Liver (tissue), 8 donors: ENCODE measurements at regions not wholly inside any gene's neighbourhood (a gene's known extent, or its start where the extent isn't known, plus 50 kb on each side); places are given as distances from the start of the nearest gene placed in this dataset.

Experiments used
- DNase-seq: peaks from one replicate; pipeline ENCODE4 v3.0.0-alpha.2; 2017; ENCODE audit warnings: low spot score
- H3K27ac ChIP-seq, 2 donors: one replicate each; pipeline ENCODE4 v1.7.0; 2013; ENCODE audit warnings: inconsistent platforms in 2 of 2, low read length in 2 of 2, control low read depth in 1 of 2, low read depth in 1 of 2, mild to moderate bottlenecking in 1 of 2
- H3K27me3 ChIP-seq, 4 donors: one replicate each; pipeline versions ENCODE4 v1.6.1 to v1.7.0; 2013; ENCODE audit warnings: low read length in 3 of 4, inconsistent platforms in 1 of 4, mild to moderate bottlenecking in 1 of 4, moderate library complexity in 1 of 4; ENCODE audit not compliant: control insufficient read depth in 4 of 4, insufficient read depth in 4 of 4
- H3K36me3 ChIP-seq, 4 donors: one replicate each; pipeline versions ENCODE4 v1.6.1 to v1.7.0; 2013; ENCODE audit warnings: low read length in 3 of 4, mild to moderate bottlenecking in 3 of 4, low read depth in 1 of 4, moderate library complexity in 1 of 4; ENCODE audit not compliant: control insufficient read depth in 4 of 4, insufficient read depth in 3 of 4
- H3K4me1 ChIP-seq, 4 donors: one replicate each; pipeline versions ENCODE4 v1.6.1 to v1.7.0; 2013; ENCODE audit warnings: low read length in 3 of 4, mild to moderate bottlenecking in 3 of 4, moderate library complexity in 1 of 4; ENCODE audit not compliant: control insufficient read depth in 4 of 4, insufficient read depth in 4 of 4
- H3K4me3 ChIP-seq, 3 donors: one replicate each; pipeline versions ENCODE4 v1.6.1 to v1.7.0; 2013; ENCODE audit warnings: low read length in 3 of 3, control low read depth in 1 of 3, low read depth in 1 of 3, mild to moderate bottlenecking in 1 of 3
- H3K9ac ChIP-seq, 2 donors: one replicate each; pipeline ENCODE4 v1.7.0; 2013; ENCODE audit warnings: low read length in 2 of 2, mild to moderate bottlenecking in 2 of 2, moderate library complexity in 2 of 2, control low read depth in 1 of 2, low read depth in 1 of 2
- H3K9me3 ChIP-seq, 4 donors: one replicate each; pipeline versions ENCODE4 v1.6.1 to v1.7.0; 2013; ENCODE audit warnings: low read length in 3 of 4; ENCODE audit not compliant: control insufficient read depth in 4 of 4
- CTCF ChIP-seq: fragments of 150-350 bp; IDR thresholded peaks from 2 replicates; pipeline ENCODE4 v1.5.1; 2017; ENCODE audit warnings: improper control_type of control experiment, low read depth, low read length; ENCODE audit not compliant: missing input control
- EGR1 ChIP-seq, 2 donors: IDR thresholded peaks; 2 replicates each; pipeline ENCODE4 v1.6.1; 2016 to 2018; ENCODE audit warnings: antibody characterized with exemption in 2 of 2, low read depth in 2 of 2
- FOXA1 ChIP-seq: IDR thresholded peaks from 2 replicates; pipeline ENCODE4 v1.6.1; 2016; ENCODE audit warnings: antibody characterized with exemption
- FOXA2 ChIP-seq: IDR thresholded peaks from 2 replicates; pipeline ENCODE4 v1.6.1; 2016; ENCODE audit warnings: antibody characterized with exemption
- GABPA ChIP-seq, 2 donors: IDR thresholded peaks in 1 of 2; conservative IDR thresholded peaks in 1 of 2; 2 replicates each; pipeline ENCODE4 v1.6.1; 2016; ENCODE audit warnings: antibody characterized with exemption in 2 of 2, mild to moderate bottlenecking in 1 of 2, moderate library complexity in 1 of 2
- HNF4A ChIP-seq, 2 donors: conservative IDR thresholded peaks; 2 replicates each; pipeline ENCODE4 v1.6.1; 2016; ENCODE audit warnings: antibody characterized with exemption in 2 of 2, mild to moderate bottlenecking in 2 of 2
- HNF4G ChIP-seq: IDR thresholded peaks from 2 replicates; pipeline ENCODE4 v1.6.1; 2016; ENCODE audit warnings: antibody characterized with exemption
- JUND ChIP-seq, 2 donors: IDR thresholded peaks; 2 replicates each; pipeline ENCODE4 v1.6.1; 2016; ENCODE audit warnings: antibody characterized with exemption in 2 of 2
- NR2F2 ChIP-seq: IDR thresholded peaks from 2 replicates; pipeline ENCODE4 v1.6.1; 2016; ENCODE audit warnings: antibody characterized with exemption
- RAD21 ChIP-seq, 2 donors: IDR thresholded peaks; 2 replicates each; pipeline ENCODE4 v1.6.1; 2016; ENCODE audit warnings: antibody characterized with exemption in 2 of 2, mild to moderate bottlenecking in 2 of 2
- RXRA ChIP-seq, 2 donors: IDR thresholded peaks; 2 replicates each; pipeline ENCODE4 v1.6.1; 2017 to 2018; ENCODE audit warnings: antibody characterized with exemption in 2 of 2, mild to moderate bottlenecking in 1 of 2
- SP1 ChIP-seq: IDR thresholded peaks from 2 replicates; pipeline ENCODE4 v1.6.1; 2018; ENCODE audit warnings: antibody characterized with exemption, mild to moderate bottlenecking
- TAF1 ChIP-seq: conservative IDR thresholded peaks from 2 replicates; pipeline ENCODE4 v1.6.1; 2016; ENCODE audit warnings: antibody characterized with exemption, mild to moderate bottlenecking
- WGBS: extraction: QIAGEN DNeasy Blood & Tissue Kit; methylation state at CpG from one replicate; pipeline ENCODE4 v1.1.7; 2013; 5-methylcytosine and 5-hydroxymethylcytosine counted together
- TF ChIP-seq, protein P1 (sequence below): IDR thresholded peaks from 2 replicates; pipeline ENCODE4 v1.6.1; 2016; ENCODE audit warnings: antibody characterized with exemption
- TF ChIP-seq, protein P2 (sequence below): IDR thresholded peaks from 2 replicates; pipeline ENCODE4 v1.6.1; 2016; ENCODE audit warnings: antibody characterized with exemption
- TF ChIP-seq, protein P3 (sequence below): IDR thresholded peaks from 2 replicates; pipeline ENCODE4 v1.6.1; 2016; ENCODE audit warnings: antibody characterized with exemption, mild to moderate bottlenecking
- donor health status: healthy.
- donor health status: healthy.
- donor health status: healthy.
- donor health status: healthy.
- donor health status: healthy.

GRCh38 chr5:121171834-121172233, 679.8 kb upstream of the FTMT start:
- Histone ChIP-seq H3K27me3 (no peaks in the 10 kb centered on the region), H3K27ac (no peak overlapping the region), H3K4me3 (no peak overlapping the region), H3K4me1 (no peaks in the 10 kb centered on the region), H3K36me3 (no peaks in the 10 kb centered on the region), H3K9me3 (no peaks in the 10 kb centered on the region), H3K9ac (no peak overlapping the region)
- WGBS, result 49% methylated on average over 2 of the region's 2 CpGs
- no peak for DNase-seq
- no peak for TF ChIP-seq HNF4A (conservative IDR thresholded peaks at IDR 0.05)
- no peak for TF ChIP-seq NR2F2
- no peak for TF ChIP-seq TAF1
- TF ChIP-seq, protein P1, sequence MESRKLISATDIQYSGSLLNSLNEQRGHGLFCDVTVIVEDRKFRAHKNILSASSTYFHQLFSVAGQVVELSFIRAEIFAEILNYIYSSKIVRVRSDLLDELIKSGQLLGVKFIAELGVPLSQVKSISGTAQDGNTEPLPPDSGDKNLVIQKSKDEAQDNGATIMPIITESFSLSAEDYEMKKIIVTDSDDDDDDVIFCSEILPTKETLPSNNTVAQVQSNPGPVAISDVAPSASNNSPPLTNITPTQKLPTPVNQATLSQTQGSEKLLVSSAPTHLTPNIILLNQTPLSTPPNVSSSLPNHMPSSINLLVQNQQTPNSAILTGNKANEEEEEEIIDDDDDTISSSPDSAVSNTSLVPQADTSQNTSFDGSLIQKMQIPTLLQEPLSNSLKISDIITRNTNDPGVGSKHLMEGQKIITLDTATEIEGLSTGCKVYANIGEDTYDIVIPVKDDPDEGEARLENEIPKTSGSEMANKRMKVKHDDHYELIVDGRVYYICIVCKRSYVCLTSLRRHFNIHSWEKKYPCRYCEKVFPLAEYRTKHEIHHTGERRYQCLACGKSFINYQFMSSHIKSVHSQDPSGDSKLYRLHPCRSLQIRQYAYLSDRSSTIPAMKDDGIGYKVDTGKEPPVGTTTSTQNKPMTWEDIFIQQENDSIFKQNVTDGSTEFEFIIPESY, result no peak

DNA sequence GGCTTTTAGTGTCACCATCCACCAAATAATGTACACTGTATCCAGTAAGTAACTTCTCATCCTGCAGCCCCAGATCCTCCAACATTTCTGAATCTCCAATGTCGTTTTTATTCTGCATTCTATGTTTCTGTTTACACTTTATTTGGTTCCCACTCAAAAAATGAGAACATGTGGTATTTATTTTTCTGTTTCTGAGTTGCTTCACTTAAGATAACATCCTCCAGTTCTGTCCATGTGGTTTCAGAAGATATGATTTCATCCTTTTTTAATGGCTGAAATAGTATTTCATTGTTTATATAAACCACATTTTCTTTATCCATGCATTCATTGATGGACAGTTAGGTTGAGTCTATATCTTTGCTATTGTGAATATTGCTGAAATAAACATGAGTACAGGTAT, 677.3 kb upstream of the FTMT start:
- Histone ChIP-seq H3K36me3 (no peaks in the 10 kb centered on the region), H3K27ac (no peak overlapping the region), H3K27me3 (no peaks in the 10 kb centered on the region), H3K4me1 (no peaks in the 10 kb centered on the region), H3K4me3 (no peak overlapping the region), H3K9ac (no peak overlapping the region), H3K9me3 (no peaks in the 10 kb centered on the region)
- DNase-seq, result no peak
- no peak for TF ChIP-seq RXRA (IDR thresholded peaks at IDR 0.05)
- no peak for TF ChIP-seq HNF4A (conservative IDR thresholded peaks at IDR 0.05)
- TF ChIP-seq EGR1 (IDR thresholded peaks at IDR 0.05; ENCODE audit: low read depth in 2 of 2), result no peak
- TF ChIP-seq RAD21 (IDR thresholded peaks at IDR 0.05), result no peak
- no peak for TF ChIP-seq HNF4G
- TF ChIP-seq, protein P2, sequence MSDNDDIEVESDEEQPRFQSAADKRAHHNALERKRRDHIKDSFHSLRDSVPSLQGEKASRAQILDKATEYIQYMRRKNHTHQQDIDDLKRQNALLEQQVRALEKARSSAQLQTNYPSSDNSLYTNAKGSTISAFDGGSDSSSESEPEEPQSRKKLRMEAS, result no peak
- TF ChIP-seq GABPA (IDR thresholded peaks at IDR 0.05 in 1 of 2, conservative IDR thresholded peaks at IDR 0.05 in 1 of 2), result no peak
- TF ChIP-seq, protein P3, sequence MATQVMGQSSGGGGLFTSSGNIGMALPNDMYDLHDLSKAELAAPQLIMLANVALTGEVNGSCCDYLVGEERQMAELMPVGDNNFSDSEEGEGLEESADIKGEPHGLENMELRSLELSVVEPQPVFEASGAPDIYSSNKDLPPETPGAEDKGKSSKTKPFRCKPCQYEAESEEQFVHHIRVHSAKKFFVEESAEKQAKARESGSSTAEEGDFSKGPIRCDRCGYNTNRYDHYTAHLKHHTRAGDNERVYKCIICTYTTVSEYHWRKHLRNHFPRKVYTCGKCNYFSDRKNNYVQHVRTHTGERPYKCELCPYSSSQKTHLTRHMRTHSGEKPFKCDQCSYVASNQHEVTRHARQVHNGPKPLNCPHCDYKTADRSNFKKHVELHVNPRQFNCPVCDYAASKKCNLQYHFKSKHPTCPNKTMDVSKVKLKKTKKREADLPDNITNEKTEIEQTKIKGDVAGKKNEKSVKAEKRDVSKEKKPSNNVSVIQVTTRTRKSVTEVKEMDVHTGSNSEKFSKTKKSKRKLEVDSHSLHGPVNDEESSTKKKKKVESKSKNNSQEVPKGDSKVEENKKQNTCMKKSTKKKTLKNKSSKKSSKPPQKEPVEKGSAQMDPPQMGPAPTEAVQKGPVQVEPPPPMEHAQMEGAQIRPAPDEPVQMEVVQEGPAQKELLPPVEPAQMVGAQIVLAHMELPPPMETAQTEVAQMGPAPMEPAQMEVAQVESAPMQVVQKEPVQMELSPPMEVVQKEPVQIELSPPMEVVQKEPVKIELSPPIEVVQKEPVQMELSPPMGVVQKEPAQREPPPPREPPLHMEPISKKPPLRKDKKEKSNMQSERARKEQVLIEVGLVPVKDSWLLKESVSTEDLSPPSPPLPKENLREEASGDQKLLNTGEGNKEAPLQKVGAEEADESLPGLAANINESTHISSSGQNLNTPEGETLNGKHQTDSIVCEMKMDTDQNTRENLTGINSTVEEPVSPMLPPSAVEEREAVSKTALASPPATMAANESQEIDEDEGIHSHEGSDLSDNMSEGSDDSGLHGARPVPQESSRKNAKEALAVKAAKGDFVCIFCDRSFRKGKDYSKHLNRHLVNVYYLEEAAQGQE, result no peak
- no peak for TF ChIP-seq TAF1
- TF ChIP-seq SP1, result no peak
- TF ChIP-seq, protein P1, result no peak
- TF ChIP-seq CTCF, result no peak
- TF ChIP-seq FOXA1, result no peak
- no peak for TF ChIP-seq NR2F2
- no peak for TF ChIP-seq JUND (IDR thresholded peaks at IDR 0.05)
- TF ChIP-seq FOXA2, result no peak
- WGBS, result 34% methylated on average over 1 of the region's 1 CpG
